Spleen (tissue), 7 donors: ENCODE measurements at regions not wholly inside any gene's neighbourhood (a gene's known extent, or its start where the extent isn't known, plus 50 kb on each side); places are given as distances from the start of the nearest gene placed in this dataset.
"Not testable (repeated sequence)": the region's sequence is repeated elsewhere in the genome, so short reads cannot be mapped to it uniquely, and the experiment has no call there.

Experiments used
- POLR2AphosphoS5 ChIP-seq, 3 donors: sonication (generic); formaldehyde crosslinking; IDR thresholded peaks; one replicate each; pipeline ENCODE4 v1.5.1; 2017; ENCODE audit warnings: antibody characterized with exemption in 3 of 3
- TF ChIP-seq, protein P1 (sequence below), 11 experiments: fragments of 200-600 bp in 7 of 11; fragments of 450-650 bp in 4 of 11; sonication (generic) in 4 of 11; IDR thresholded peaks in 8 of 11; conservative IDR thresholded peaks in 3 of 11; 1 replicate in 7 of 11; 2 replicates in 4 of 11; pipeline versions ENCODE4 v1.4.0 to v1.8.0; 2016 to 2021; ENCODE audit warnings: antibody characterized with exemption in 11 of 11, inconsistent platforms in 4 of 11, mild to moderate bottlenecking in 1 of 11
- donor health status: DM: no; HTN: no; CAD: no; lungs with moderate emphysema.
- donor health status: DM: no; HTN: no; CAD: no.
- donor health status: DM: no; HTN: no; CAD: no.

- not testable (repeated sequence) for TF ChIP-seq POLR2AphosphoS5 (IDR thresholded peaks at IDR 0.05)
- TF ChIP-seq, protein P1, sequence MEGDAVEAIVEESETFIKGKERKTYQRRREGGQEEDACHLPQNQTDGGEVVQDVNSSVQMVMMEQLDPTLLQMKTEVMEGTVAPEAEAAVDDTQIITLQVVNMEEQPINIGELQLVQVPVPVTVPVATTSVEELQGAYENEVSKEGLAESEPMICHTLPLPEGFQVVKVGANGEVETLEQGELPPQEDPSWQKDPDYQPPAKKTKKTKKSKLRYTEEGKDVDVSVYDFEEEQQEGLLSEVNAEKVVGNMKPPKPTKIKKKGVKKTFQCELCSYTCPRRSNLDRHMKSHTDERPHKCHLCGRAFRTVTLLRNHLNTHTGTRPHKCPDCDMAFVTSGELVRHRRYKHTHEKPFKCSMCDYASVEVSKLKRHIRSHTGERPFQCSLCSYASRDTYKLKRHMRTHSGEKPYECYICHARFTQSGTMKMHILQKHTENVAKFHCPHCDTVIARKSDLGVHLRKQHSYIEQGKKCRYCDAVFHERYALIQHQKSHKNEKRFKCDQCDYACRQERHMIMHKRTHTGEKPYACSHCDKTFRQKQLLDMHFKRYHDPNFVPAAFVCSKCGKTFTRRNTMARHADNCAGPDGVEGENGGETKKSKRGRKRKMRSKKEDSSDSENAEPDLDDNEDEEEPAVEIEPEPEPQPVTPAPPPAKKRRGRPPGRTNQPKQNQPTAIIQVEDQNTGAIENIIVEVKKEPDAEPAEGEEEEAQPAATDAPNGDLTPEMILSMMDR (IDR thresholded peaks at IDR 0.05 in 8 of 11, conservative IDR thresholded peaks at IDR 0.05 in 3 of 11): not testable (repeated sequence)
These were observed 115.3 kb upstream of the WNT7A start for GRCh38 chr3:13995216-13995615.
